HUES6 (cell line): ENCODE measurements at regions not wholly inside any gene's neighbourhood (a gene's known extent, or its start where the extent isn't known, plus 50 kb on each side); places are given as distances from the start of the nearest gene placed in this dataset.

Experiments used
- H3K27ac ChIP-seq: 2 replicates; pipeline ENCODE4 v1.7.0; 2013; ENCODE audit warnings: low read depth, mild to moderate bottlenecking, low read length, inconsistent platforms
- H3K27me3 ChIP-seq: 2 replicates; pipeline ENCODE4 v1.6.1; 2013; ENCODE audit warnings: low read length; ENCODE audit not compliant: control insufficient read depth, insufficient read depth
- H3K36me3 ChIP-seq: 2 replicates; pipeline ENCODE4 v1.6.1; 2013; ENCODE audit warnings: low read length; ENCODE audit not compliant: control insufficient read depth, insufficient read depth
- H3K4me1 ChIP-seq: 2 replicates; pipeline ENCODE4 v1.6.1; 2013; ENCODE audit warnings: low read length; ENCODE audit not compliant: control insufficient read depth, insufficient read depth
- H3K4me3 ChIP-seq: 2 replicates; pipeline ENCODE4 v1.5.1; 2013; ENCODE audit warnings: low read depth, low read length
- H3K9ac ChIP-seq: one replicate; pipeline ENCODE4 v1.6.1; 2013; ENCODE audit warnings: mild to moderate bottlenecking, low read length
- H3K9me3 ChIP-seq: 2 replicates; pipeline ENCODE4 v1.6.1; 2013; ENCODE audit warnings: low read depth, low read length; ENCODE audit not compliant: control insufficient read depth, insufficient read depth

GRCh38 chr5:171593976-171594375 is 174.5 kb downstream of the FGF18 start:
- no peak overlapping the region for H3K9ac ChIP-seq
- no peaks in the 10 kb centered on the region; the same call in 1 of the 2 replicates for H3K27me3 ChIP-seq
- no peak overlapping the region for H3K27ac ChIP-seq
- no peaks in the 10 kb centered on the region for H3K4me1 ChIP-seq
- H3K4me3 ChIP-seq, result no peak overlapping the region
- no peaks in the 10 kb centered on the region for H3K9me3 ChIP-seq
- no peaks in the 10 kb centered on the region for H3K36me3 ChIP-seq

- Histone ChIP-seq H3K36me3 (no peaks in the 10 kb centered on the region), H3K9me3 (no peaks in the 10 kb centered on the region), H3K4me3 (no peak overlapping the region), H3K9ac (no peak overlapping the region), H3K27me3 (no peaks in the 10 kb centered on the region), H3K27ac (no peak overlapping the region), H3K4me1 (no peaks in the 10 kb centered on the region)
These were observed 176.0 kb downstream of the FGF18 start for GRCh38 chr5:171595401-171595800.

- Histone ChIP-seq H3K27me3 (no peaks in the 10 kb centered on the region), H3K9me3 (no peaks in the 10 kb centered on the region), H3K4me3 (no peak overlapping the region), H3K4me1 (no peaks in the 10 kb centered on the region), H3K9ac (no peak overlapping the region), H3K36me3 (no peaks in the 10 kb centered on the region), H3K27ac (no peak overlapping the region; the same call in 1 of the 2 replicates)
These were observed 176.4 kb downstream of the FGF18 start for GRCh38 chr5:171595801-171596231.

GRCh38 chr5:171596391-171596878 is 177.0 kb downstream of the FGF18 start:
- Histone ChIP-seq H3K27ac (peak overlapping the region; percentile 19; the same call in 1 of the 2 replicates), H3K4me1 (no peaks in the 10 kb centered on the region), H3K9me3 (no peaks in the 10 kb centered on the region), H3K9ac (no peak overlapping the region), H3K36me3 (no peaks in the 10 kb centered on the region), H3K4me3 (no peak overlapping the region), H3K27me3 (no peaks in the 10 kb centered on the region)

- no peak overlapping the region for H3K9ac ChIP-seq
- no peak overlapping the region for H3K27ac ChIP-seq
- H3K9me3 ChIP-seq, result no peaks in the 10 kb centered on the region
- no peaks in the 10 kb centered on the region for H3K27me3 ChIP-seq
- H3K4me3 ChIP-seq, result no peak overlapping the region
- no peaks in the 10 kb centered on the region for H3K4me1 ChIP-seq
- no peaks in the 10 kb centered on the region for H3K36me3 ChIP-seq
These were observed 178.6 kb downstream of the FGF18 start for GRCh38 chr5:171597946-171598640.

GRCh38 chr5:171598641-171599152 is 179.2 kb downstream of the FGF18 start:
- Histone ChIP-seq H3K9ac (no peak overlapping the region), H3K4me3 (no peak overlapping the region), H3K27ac (no peak overlapping the region), H3K27me3 (no peaks in the 10 kb centered on the region), H3K36me3 (no peaks in the 10 kb centered on the region), H3K4me1 (no peaks in the 10 kb centered on the region), H3K9me3 (no peaks in the 10 kb centered on the region)

- H3K4me3 ChIP-seq, result no peak overlapping the region
- H3K27ac ChIP-seq, result no peak overlapping the region
- H3K27me3 ChIP-seq, result no peaks in the 10 kb centered on the region
- no peaks in the 10 kb centered on the region for H3K4me1 ChIP-seq
- no peaks in the 10 kb centered on the region for H3K9me3 ChIP-seq
- H3K36me3 ChIP-seq, result no peaks in the 10 kb centered on the region
- no peak overlapping the region for H3K9ac ChIP-seq
These were observed 180.0 kb downstream of the FGF18 start for GRCh38 chr5:171599411-171599810.

- Histone ChIP-seq H3K4me3 (no peak overlapping the region), H3K27me3 (no peaks in the 10 kb centered on the region)
These were observed 180.6 kb downstream of the FGF18 start for GRCh38 chr5:171599957-171600612.

GRCh38 chr5:171600741-171601265 is 181.4 kb downstream of the FGF18 start:
- H3K9me3 ChIP-seq, result no peaks in the 10 kb centered on the region
- H3K9ac ChIP-seq, result no peak overlapping the region
- H3K27me3 ChIP-seq, result no peaks in the 10 kb centered on the region
- H3K36me3 ChIP-seq, result no peaks in the 10 kb centered on the region
- no peaks in the 10 kb centered on the region for H3K4me1 ChIP-seq
- H3K4me3 ChIP-seq, result no peak overlapping the region
- H3K27ac ChIP-seq, result no peak overlapping the region

More at GRCh38 chr5:171599957-171600612, 180.6 kb downstream of the FGF18 start:
- Histone ChIP-seq H3K9ac (no peak overlapping the region), H3K9me3 (no peaks in the 10 kb centered on the region), H3K36me3 (no peaks in the 10 kb centered on the region), H3K27ac (no peak overlapping the region), H3K4me1 (no peaks in the 10 kb centered on the region)

- Histone ChIP-seq H3K9ac (no peak overlapping the region), H3K27me3 (no peaks in the 10 kb centered on the region), H3K9me3 (peaks cover 5% of the 10 kb centered on the region), H3K27ac (no peak overlapping the region), H3K4me3 (no peak overlapping the region), H3K36me3 (no peaks in the 10 kb centered on the region), H3K4me1 (no peaks in the 10 kb centered on the region)
These were observed 181.9 kb downstream of the FGF18 start for GRCh38 chr5:171601266-171601881.

GRCh38 chr5:171603591-171603990 is 182.0 kb upstream of the SMIM23 start:
- Histone ChIP-seq H3K27me3 (no peaks in the 10 kb centered on the region), H3K27ac (no peak overlapping the region), H3K4me1 (no peaks in the 10 kb centered on the region), H3K4me3 (no peak overlapping the region), H3K9me3 (peaks cover 15% of the 10 kb centered on the region), H3K9ac (no peak overlapping the region), H3K36me3 (no peaks in the 10 kb centered on the region)
